NCI-H1417 (cell line): ENCODE measurements at regions not wholly inside any gene's neighbourhood (a gene's known extent, or its start where the extent isn't known, plus 50 kb on each side); places are given as distances from the start of the nearest gene placed in this dataset.

Experiments used
- DNase-seq, 3 experiments: peaks; one replicate each; lab custom pipeline; 2025; lab: John Stamatoyannopoulos, UW

- DNase-seq: no peak
Observed at GRCh38 chrX:112901869-112902725, 61.5 kb upstream of the AMOT start.

GRCh38 chrX:112896051-112896450 lies 55.4 kb upstream of the AMOT start:
- DNase-seq: no peak
